ENCODE measurements at regions not wholly inside any gene's neighbourhood (a gene's known extent, or its start where the extent isn't known, plus 50 kb on each side); places are given as distances from the start of the nearest gene placed in this dataset.

DNA sequence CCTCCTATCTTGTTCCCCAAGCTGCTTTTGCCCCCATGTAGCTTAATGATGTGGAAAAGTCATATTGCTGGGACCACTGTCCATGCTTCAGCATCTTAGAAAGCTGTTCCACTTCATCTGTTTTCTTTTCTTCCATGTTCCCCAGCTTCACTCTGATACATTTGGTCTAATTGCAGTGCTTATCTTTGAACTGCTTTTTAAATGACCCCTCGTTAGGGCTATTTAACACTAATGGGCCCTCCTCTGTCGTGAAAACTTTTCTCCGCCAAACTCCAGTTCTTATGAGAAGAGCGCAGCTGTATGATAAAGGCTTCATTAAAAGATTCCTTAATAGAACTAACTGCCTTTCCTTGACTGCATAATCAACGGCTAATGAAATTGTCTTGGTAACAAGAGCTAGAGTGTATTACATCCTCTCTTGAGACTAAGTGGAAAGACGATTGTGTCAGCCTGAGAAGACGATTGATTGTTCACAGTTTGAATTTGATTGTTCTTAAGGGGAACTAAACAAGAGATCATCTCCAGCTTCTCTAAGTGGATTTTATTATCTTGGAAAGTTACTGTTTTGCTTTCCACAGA, 165.0 kb upstream of the MTNR1B start:
- TF ChIP-seq, protein P1, sequence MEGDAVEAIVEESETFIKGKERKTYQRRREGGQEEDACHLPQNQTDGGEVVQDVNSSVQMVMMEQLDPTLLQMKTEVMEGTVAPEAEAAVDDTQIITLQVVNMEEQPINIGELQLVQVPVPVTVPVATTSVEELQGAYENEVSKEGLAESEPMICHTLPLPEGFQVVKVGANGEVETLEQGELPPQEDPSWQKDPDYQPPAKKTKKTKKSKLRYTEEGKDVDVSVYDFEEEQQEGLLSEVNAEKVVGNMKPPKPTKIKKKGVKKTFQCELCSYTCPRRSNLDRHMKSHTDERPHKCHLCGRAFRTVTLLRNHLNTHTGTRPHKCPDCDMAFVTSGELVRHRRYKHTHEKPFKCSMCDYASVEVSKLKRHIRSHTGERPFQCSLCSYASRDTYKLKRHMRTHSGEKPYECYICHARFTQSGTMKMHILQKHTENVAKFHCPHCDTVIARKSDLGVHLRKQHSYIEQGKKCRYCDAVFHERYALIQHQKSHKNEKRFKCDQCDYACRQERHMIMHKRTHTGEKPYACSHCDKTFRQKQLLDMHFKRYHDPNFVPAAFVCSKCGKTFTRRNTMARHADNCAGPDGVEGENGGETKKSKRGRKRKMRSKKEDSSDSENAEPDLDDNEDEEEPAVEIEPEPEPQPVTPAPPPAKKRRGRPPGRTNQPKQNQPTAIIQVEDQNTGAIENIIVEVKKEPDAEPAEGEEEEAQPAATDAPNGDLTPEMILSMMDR (IDR thresholded peaks at IDR 0.05) = no peak
- TF ChIP-seq POLR2A (IDR thresholded peaks at IDR 0.05) = no peak

All from esophagus squamous epithelium (tissue), 4 donors.